Trophoblast cell (in vitro differentiated cells and primary cell): ENCODE measurements at regions not wholly inside any gene's neighbourhood (a gene's known extent, or its start where the extent isn't known, plus 50 kb on each side); places are given as distances from the start of the nearest gene placed in this dataset.

ENCODE experiments used
- DNase-seq, 2 donors: peaks; one replicate each; pipeline ENCODE4 v3.0.0-alpha.2; 2016
- H2AFZ ChIP-seq: 2 replicates; pipeline ENCODE4 v1.6.1; 2013; ENCODE audit warnings: low read length, moderate library complexity, mild to moderate bottlenecking; ENCODE audit not compliant: insufficient read depth, poor library complexity
- H2AK5ac ChIP-seq: 2 replicates; pipeline ENCODE4 v1.6.1; 2013; ENCODE audit warnings: mild to moderate bottlenecking, low read length
- H2BK120ac ChIP-seq: 2 replicates; pipeline ENCODE4 v1.6.1; 2013; ENCODE audit warnings: low read length, mild to moderate bottlenecking, moderate library complexity; ENCODE audit not compliant: insufficient read depth, poor library complexity
- H2BK12ac ChIP-seq: 2 replicates; pipeline ENCODE4 v1.6.1; 2013; ENCODE audit warnings: mild to moderate bottlenecking, low read length, moderate library complexity
- H2BK5ac ChIP-seq: 2 replicates; pipeline ENCODE4 v1.6.1; 2013; ENCODE audit warnings: low read length, low read depth, moderate library complexity, mild to moderate bottlenecking; ENCODE audit not compliant: poor library complexity
- H3K14ac ChIP-seq: 2 replicates; pipeline ENCODE4 v1.6.1; 2013; ENCODE audit warnings: mild to moderate bottlenecking, low read length
- H3K18ac ChIP-seq: 2 replicates; pipeline ENCODE4 v1.6.1; 2013; ENCODE audit warnings: mild to moderate bottlenecking, low read length
- H3K23ac ChIP-seq: 2 replicates; pipeline ENCODE4 v1.6.1; 2013; ENCODE audit warnings: low read length
- H3K27ac ChIP-seq: 2 replicates; pipeline ENCODE4 v1.5.1; 2013; ENCODE audit warnings: low read depth, mild to moderate bottlenecking, inconsistent platforms, low read length, moderate library complexity
- H3K27me3 ChIP-seq: 2 replicates; pipeline ENCODE4 v1.6.1; 2013; ENCODE audit warnings: inconsistent platforms, mild to moderate bottlenecking, low read length, moderate library complexity; ENCODE audit not compliant: insufficient read depth
- H3K36me3 ChIP-seq, 2 experiments: 1 replicate in 1 of 2; 2 replicates in 1 of 2; pipeline ENCODE4 v1.6.1; 2013; ENCODE audit warnings: low read length in 2 of 2, mild to moderate bottlenecking in 2 of 2, moderate library complexity in 1 of 2; ENCODE audit not compliant: insufficient read depth in 2 of 2, control insufficient read depth in 1 of 2
- H3K4ac ChIP-seq: 2 replicates; pipeline ENCODE4 v1.6.1; 2013; ENCODE audit warnings: low read depth, mild to moderate bottlenecking, low read length, moderate library complexity
- H3K4me1 ChIP-seq, 2 experiments: 1 replicate in 1 of 2; 2 replicates in 1 of 2; pipeline ENCODE4 v1.6.1; 2013; ENCODE audit warnings: low read length in 2 of 2, mild to moderate bottlenecking in 2 of 2, moderate library complexity in 1 of 2; ENCODE audit not compliant: insufficient read depth in 2 of 2, control insufficient read depth in 1 of 2
- H3K4me2 ChIP-seq: 2 replicates; pipeline ENCODE4 v1.6.1; 2013; ENCODE audit warnings: inconsistent platforms, mild to moderate bottlenecking, low read length, moderate library complexity
- H3K4me3 ChIP-seq: 2 replicates; pipeline ENCODE4 v1.5.1; 2013; ENCODE audit warnings: mild to moderate bottlenecking, low read depth, low read length, inconsistent platforms
- H3K79me1 ChIP-seq: one replicate; pipeline ENCODE4 v1.6.1; 2013; ENCODE audit warnings: low read length
- H3K79me2 ChIP-seq: 2 replicates; pipeline ENCODE4 v1.6.1; 2013; ENCODE audit warnings: low read length, mild to moderate bottlenecking; ENCODE audit not compliant: control insufficient read depth, insufficient read depth, poor library complexity
- H3K9ac ChIP-seq: 2 replicates; pipeline ENCODE4 v1.6.1; 2013; ENCODE audit warnings: mild to moderate bottlenecking, low read length
- H3K9me3 ChIP-seq: 2 replicates; pipeline ENCODE4 v1.6.1; 2013; ENCODE audit warnings: low read depth, mild to moderate bottlenecking, control low read depth, inconsistent platforms, low read length; ENCODE audit not compliant: insufficient read depth
- H4K12ac ChIP-seq: 2 replicates; pipeline ENCODE4 v1.6.1; 2013; ENCODE audit warnings: low read depth, mild to moderate bottlenecking, low read length, moderate library complexity
- H4K8ac ChIP-seq: 2 replicates; pipeline ENCODE4 v1.6.1; 2013; ENCODE audit warnings: low read depth, mild to moderate bottlenecking, low read length, moderate library complexity
- H4K91ac ChIP-seq: one replicate; pipeline ENCODE4 v1.6.1; 2013; ENCODE audit warnings: low read depth, mild to moderate bottlenecking, low read length, moderate library complexity
- WGBS: extraction: QIAGEN DNeasy Blood & Tissue Kit; methylation state at CpG from one replicate; pipeline ENCODE4 v1.1.7; 2013; ENCODE audit warnings: missing lambda C conversion rate; ENCODE audit not compliant: insufficient read length, insufficient coverage; ENCODE audit errors: extremely low coverage; 5-methylcytosine and 5-hydroxymethylcytosine counted together

DNA sequence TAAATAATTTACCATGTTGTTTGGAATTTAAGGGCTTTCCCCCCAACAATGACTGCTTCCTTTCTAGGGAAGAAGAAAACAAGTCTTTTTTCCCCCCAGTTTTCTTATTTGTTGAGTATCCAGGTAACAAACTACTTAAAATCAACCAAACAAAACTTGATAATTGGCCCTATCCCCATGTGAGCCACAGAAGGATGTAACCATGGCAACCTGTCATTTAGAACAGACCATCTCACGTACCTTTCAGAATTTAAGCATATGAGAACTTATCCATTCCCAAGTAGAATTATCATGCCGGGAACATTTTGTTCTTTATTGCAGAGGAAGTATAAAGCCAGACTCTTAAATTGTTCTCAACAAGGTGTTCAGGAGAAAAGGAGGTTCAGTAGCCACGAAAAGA lies 392.3 kb downstream of the CETN3 start:
- H4K8ac ChIP-seq = no peak overlapping the region
- no peak overlapping the region for H2BK5ac ChIP-seq
- H2AFZ ChIP-seq = no peak overlapping the region
- no peak overlapping the region for H3K27ac ChIP-seq
- no peak overlapping the region for H4K12ac ChIP-seq
- no peak overlapping the region for H3K18ac ChIP-seq
- H3K14ac ChIP-seq = no peak overlapping the region
- H3K27me3 ChIP-seq = no peaks in the 10 kb centered on the region
- no peak overlapping the region for H3K4ac ChIP-seq
- no peak overlapping the region for H3K9ac ChIP-seq
- no peak for DNase-seq
- no peak overlapping the region for H4K91ac ChIP-seq
- no peaks in the 10 kb centered on the region for H3K79me2 ChIP-seq
- H2AK5ac ChIP-seq = no peak overlapping the region
- no peak overlapping the region for H3K4me2 ChIP-seq
- no peak overlapping the region for H2BK120ac ChIP-seq
- H3K79me1 ChIP-seq = peaks cover 2% of the 10 kb centered on the region
- H3K36me3 ChIP-seq = no peaks in the 10 kb centered on the region
- no peak overlapping the region for H3K4me3 ChIP-seq
- WGBS = no CpG with 5 or more reads among the region's 3 CpGs
- no peaks in the 10 kb centered on the region for H3K9me3 ChIP-seq
- no peak overlapping the region for H3K23ac ChIP-seq
- no peaks in the 10 kb centered on the region for H3K4me1 ChIP-seq
- H2BK12ac ChIP-seq = no peak overlapping the region

DNA sequence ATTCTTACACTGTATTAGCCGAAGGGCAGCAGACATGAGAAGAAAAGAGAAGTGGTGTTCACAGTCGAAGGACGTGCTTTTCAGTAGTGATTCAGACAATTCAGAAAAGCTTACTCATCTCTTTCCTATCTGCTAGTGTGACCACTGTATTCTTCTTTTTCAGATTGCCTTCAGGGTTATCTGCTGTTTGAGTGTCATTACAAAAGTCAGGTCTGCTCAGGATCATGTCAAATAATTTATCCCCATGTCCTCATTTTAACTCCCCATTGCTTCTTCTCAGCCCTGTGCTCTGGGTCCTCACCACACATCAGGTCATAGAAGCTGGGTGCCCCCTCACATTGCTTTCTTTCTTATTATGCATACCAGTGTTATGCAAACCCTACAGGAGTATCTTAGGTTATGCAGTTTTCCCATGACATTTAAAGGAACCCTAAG lies 394.0 kb downstream of the CETN3 start:
- no peak overlapping the region for H2BK5ac ChIP-seq
- no peaks in the 10 kb centered on the region for H3K9me3 ChIP-seq
- no peak overlapping the region for H4K12ac ChIP-seq
- no peak overlapping the region for H2AFZ ChIP-seq
- H2BK12ac ChIP-seq = no peak overlapping the region
- DNase-seq = no peak
- H2BK120ac ChIP-seq = peak overlapping the region; percentile 11
- no peaks in the 10 kb centered on the region for H3K36me3 ChIP-seq
- H3K4me3 ChIP-seq = no peak overlapping the region
- H3K79me1 ChIP-seq = peaks cover 2% of the 10 kb centered on the region
- H3K9ac ChIP-seq = no peak overlapping the region
- H3K4me2 ChIP-seq = no peak overlapping the region
- H3K23ac ChIP-seq = no peak overlapping the region
- no peak overlapping the region for H2AK5ac ChIP-seq
- H3K27ac ChIP-seq = peak overlapping the region; percentile 57
- no peaks in the 10 kb centered on the region for H3K4me1 ChIP-seq
- no peak overlapping the region for H3K14ac ChIP-seq
- H4K8ac ChIP-seq = no peak overlapping the region
- no CpG with 5 or more reads among the region's 3 CpGs for WGBS
- H3K18ac ChIP-seq = no peak overlapping the region
- no peaks in the 10 kb centered on the region for H3K27me3 ChIP-seq
- no peak overlapping the region for H4K91ac ChIP-seq
- H3K79me2 ChIP-seq = no peaks in the 10 kb centered on the region
- H3K4ac ChIP-seq = no peak overlapping the region

DNA sequence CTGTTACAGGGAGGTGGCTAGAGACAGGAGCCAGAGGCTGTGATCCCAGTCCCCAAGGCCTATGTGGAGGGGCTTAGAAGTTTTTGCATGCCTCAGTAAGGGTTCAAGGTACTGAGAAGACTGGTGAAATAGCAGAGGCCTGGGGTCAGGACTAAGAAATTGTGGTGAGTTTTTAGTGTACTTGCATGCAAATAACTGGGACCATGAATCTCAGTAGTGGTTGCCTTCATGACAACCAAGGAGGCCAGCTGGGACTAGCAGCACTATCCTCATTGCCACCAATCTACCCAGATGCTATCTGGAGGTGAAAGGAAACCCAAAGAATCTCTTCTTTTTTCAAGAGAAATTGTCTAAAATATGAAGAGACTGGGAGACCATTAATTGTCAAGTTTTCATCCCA lies 395.1 kb downstream of the CETN3 start:
- no peak overlapping the region for H3K18ac ChIP-seq
- no peaks in the 10 kb centered on the region for H3K36me3 ChIP-seq
- H2BK12ac ChIP-seq = peak overlapping the region; percentile 84
- H3K23ac ChIP-seq = no peak overlapping the region
- no peak overlapping the region for H3K9ac ChIP-seq
- no peaks in the 10 kb centered on the region for H3K27me3 ChIP-seq
- H3K4me2 ChIP-seq = no peak overlapping the region
- H2AFZ ChIP-seq = no peak overlapping the region
- H2AK5ac ChIP-seq = no peak overlapping the region
- no peak overlapping the region for H2BK5ac ChIP-seq
- no peak overlapping the region for H3K27ac ChIP-seq
- H3K79me1 ChIP-seq = peaks cover 2% of the 10 kb centered on the region
- DNase-seq = no peak
- peak overlapping the region; percentile 15 for H2BK120ac ChIP-seq
- H4K12ac ChIP-seq = no peak overlapping the region
- H3K4me3 ChIP-seq = no peak overlapping the region
- H3K4ac ChIP-seq = no peak overlapping the region
- H3K14ac ChIP-seq = no peak overlapping the region
- H4K8ac ChIP-seq = no peak overlapping the region
- peak overlapping the region; percentile 55 for H4K91ac ChIP-seq
- no peaks in the 10 kb centered on the region for H3K4me1 ChIP-seq
- H3K9me3 ChIP-seq = no peaks in the 10 kb centered on the region
- H3K79me2 ChIP-seq = no peaks in the 10 kb centered on the region

DNA sequence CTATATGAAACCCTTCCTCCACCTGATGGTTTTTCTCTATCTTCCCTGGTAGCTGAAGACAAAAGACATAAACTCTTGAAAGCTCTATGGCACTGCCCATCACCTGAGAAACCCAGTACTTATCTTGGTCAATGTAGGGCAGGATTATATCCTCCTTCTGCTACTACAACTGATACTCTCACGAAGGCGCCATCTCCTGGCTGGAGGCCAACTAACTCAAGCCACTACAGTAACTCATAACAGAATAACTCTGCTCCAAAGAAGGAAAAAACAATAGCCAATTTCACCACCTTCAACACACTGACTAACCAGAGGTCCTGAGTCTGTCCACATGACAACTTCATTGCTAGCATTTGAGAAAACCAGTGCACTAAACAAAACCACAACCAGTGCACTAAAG lies 409.2 kb downstream of the CETN3 start:
- H2BK120ac ChIP-seq = no peak overlapping the region
- no peak overlapping the region for H4K91ac ChIP-seq
- WGBS = no CpG with 5 or more reads among the region's 2 CpGs
- H3K4ac ChIP-seq = no peak overlapping the region
- no peaks in the 10 kb centered on the region for H3K79me2 ChIP-seq
- H3K36me3 ChIP-seq = no peaks in the 10 kb centered on the region
- no peak overlapping the region for H3K4me3 ChIP-seq
- no peaks in the 10 kb centered on the region for H3K27me3 ChIP-seq
- H3K4me1 ChIP-seq = no peaks in the 10 kb centered on the region
- H3K27ac ChIP-seq = no peak overlapping the region
- H3K9ac ChIP-seq = no peak overlapping the region
- DNase-seq = no peak
- H3K9me3 ChIP-seq = no peaks in the 10 kb centered on the region
- H4K8ac ChIP-seq = no peak overlapping the region
- no peak overlapping the region for H2AFZ ChIP-seq
- no peak overlapping the region for H3K4me2 ChIP-seq
- no peak overlapping the region for H4K12ac ChIP-seq
- H3K14ac ChIP-seq = no peak overlapping the region
- H2AK5ac ChIP-seq = no peak overlapping the region
- no peaks in the 10 kb centered on the region for H3K79me1 ChIP-seq
- H2BK5ac ChIP-seq = no peak overlapping the region
- no peak overlapping the region for H3K18ac ChIP-seq
- H2BK12ac ChIP-seq = no peak overlapping the region
- no peak overlapping the region for H3K23ac ChIP-seq
